Cardiac muscle cell (in vitro differentiated cells and primary cell): ENCODE measurements at regions not wholly inside any gene's neighbourhood (a gene's known extent, or its start where the extent isn't known, plus 50 kb on each side); places are given as distances from the start of the nearest gene placed in this dataset.
"Not testable (repeated sequence)": the region's sequence is repeated elsewhere in the genome, so short reads cannot be mapped to it uniquely, and the experiment has no call there.

Experiments
- DNase-seq, 2 donors: peaks; one replicate each; pipeline versions ENCODE4 v3.0.0 to v3.0.0-alpha.2; 2010 to 2017; ENCODE audit warnings: low read depth in 1 of 2, low spot score in 1 of 2
- H3K27ac ChIP-seq: fragments of 200-600 bp; sonication (generic); 2 replicates; pipeline ENCODE4 v1.5.1; 2016
- H3K27me3 ChIP-seq: fragments of 200-600 bp; sonication (generic); 2 replicates; pipeline ENCODE4 v1.6.0; 2016; ENCODE audit warnings: control low read depth
- H3K36me3 ChIP-seq: fragments of 200-600 bp; sonication (generic); 2 replicates; pipeline ENCODE4 v1.5.1; 2016; ENCODE audit warnings: control low read depth
- H3K4me1 ChIP-seq: fragments of 200-600 bp; sonication (generic); 2 replicates; pipeline ENCODE4 v1.8.1; 2017; ENCODE audit warnings: low read depth, mild to moderate bottlenecking, mixed run types
- H3K4me3 ChIP-seq: fragments of 200-600 bp; sonication (generic); 2 replicates; pipeline ENCODE4 v1.5.1; 2016; ENCODE audit warnings: mild to moderate bottlenecking
- H3K9me3 ChIP-seq: fragments of 200-600 bp; sonication (generic); 2 replicates; pipeline ENCODE4 v1.5.1; 2017; ENCODE audit warnings: low read depth, mild to moderate bottlenecking, control low read depth
- TF ChIP-seq, protein P1 (sequence below): IDR thresholded peaks from 2 replicates; pipeline ENCODE4 v1.5.1; 2012; ENCODE audit warnings: low read depth, mild to moderate bottlenecking, low read length

DNA sequence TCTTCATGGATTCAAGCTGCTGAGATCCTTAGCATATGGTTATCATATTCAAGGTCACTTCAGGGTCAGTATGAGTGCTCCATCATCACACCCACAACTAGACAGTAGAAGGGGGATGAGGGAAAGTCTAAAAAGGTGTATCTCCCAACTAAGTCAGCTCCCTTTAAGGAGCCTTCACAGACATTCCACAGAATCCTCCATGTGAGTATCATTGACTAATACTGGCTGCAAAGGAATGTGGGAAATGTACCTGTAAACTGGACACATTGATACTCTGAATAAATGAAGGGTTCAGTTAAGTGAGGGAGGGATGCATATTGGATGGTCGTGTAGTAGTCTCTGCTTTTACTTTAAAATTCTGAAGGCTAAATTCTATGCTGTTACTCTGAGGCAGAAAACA lies 330.7 kb downstream of the LRRC70 start:
- DNase-seq = no peak
- Histone ChIP-seq H3K4me1 (no peaks in the 10 kb centered on the region), H3K27me3 (no peaks in the 10 kb centered on the region), H3K9me3 (no peaks in the 10 kb centered on the region), H3K36me3 (no peaks in the 10 kb centered on the region), H3K27ac (no peak overlapping the region), H3K4me3 (no peak overlapping the region)
- TF ChIP-seq, protein P1, sequence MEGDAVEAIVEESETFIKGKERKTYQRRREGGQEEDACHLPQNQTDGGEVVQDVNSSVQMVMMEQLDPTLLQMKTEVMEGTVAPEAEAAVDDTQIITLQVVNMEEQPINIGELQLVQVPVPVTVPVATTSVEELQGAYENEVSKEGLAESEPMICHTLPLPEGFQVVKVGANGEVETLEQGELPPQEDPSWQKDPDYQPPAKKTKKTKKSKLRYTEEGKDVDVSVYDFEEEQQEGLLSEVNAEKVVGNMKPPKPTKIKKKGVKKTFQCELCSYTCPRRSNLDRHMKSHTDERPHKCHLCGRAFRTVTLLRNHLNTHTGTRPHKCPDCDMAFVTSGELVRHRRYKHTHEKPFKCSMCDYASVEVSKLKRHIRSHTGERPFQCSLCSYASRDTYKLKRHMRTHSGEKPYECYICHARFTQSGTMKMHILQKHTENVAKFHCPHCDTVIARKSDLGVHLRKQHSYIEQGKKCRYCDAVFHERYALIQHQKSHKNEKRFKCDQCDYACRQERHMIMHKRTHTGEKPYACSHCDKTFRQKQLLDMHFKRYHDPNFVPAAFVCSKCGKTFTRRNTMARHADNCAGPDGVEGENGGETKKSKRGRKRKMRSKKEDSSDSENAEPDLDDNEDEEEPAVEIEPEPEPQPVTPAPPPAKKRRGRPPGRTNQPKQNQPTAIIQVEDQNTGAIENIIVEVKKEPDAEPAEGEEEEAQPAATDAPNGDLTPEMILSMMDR = no peak

DNA sequence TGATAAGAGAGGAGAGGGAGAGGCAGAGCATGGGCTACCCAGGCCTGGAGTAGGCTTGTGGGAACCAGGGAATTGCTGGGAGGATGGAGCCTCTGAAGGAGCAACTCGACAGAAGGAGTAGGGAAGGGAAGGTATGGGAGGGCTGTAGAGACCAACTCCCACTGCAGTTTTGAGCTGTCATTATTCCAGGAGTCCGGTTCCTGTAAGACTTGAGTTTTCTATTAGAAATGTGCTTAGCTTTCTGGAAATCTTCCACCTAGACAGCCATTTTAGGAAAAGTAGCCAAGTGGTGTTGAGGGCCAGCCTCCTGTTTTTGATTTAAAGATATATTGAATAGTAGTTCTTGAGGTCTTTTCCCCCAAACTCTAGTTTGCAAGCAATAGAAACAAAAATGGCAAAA lies 323.5 kb downstream of the LRRC70 start:
- no peak overlapping the region for H3K4me3 ChIP-seq
- no peak overlapping the region for H3K27ac ChIP-seq
- TF ChIP-seq, protein P1 = no peak
- H3K27me3 ChIP-seq = no peaks in the 10 kb centered on the region
- H3K9me3 ChIP-seq = no peaks in the 10 kb centered on the region
- H3K4me1 ChIP-seq = peaks cover 4% of the 10 kb centered on the region
- no peak for DNase-seq
- no peaks in the 10 kb centered on the region for H3K36me3 ChIP-seq

DNA sequence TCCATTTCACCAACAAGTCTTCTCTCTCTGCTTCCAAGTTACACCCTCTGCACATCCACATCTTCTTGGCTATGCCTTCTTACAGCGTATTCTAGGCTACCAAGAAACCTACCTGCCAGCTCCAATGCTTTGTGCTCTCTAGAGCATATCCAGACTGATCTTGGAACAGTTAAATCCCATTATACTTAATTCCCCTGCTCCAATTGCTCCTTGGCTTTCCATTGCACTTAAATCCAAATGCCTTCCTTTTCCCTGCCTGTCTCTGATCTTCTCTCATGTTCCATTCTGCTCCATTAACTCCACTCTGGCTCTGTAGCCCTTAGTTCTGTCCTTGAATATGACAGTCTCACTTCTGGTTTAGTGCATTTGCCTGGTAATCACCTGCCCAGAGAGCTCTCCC lies 322.4 kb downstream of the LRRC70 start:
- Histone ChIP-seq H3K27ac (no peak overlapping the region), H3K4me1 (peaks cover 4% of the 10 kb centered on the region), H3K36me3 (no peaks in the 10 kb centered on the region), H3K4me3 (no peak overlapping the region), H3K9me3 (no peaks in the 10 kb centered on the region), H3K27me3 (no peaks in the 10 kb centered on the region)
- no peak for DNase-seq
- TF ChIP-seq, protein P1 = no peak

DNA sequence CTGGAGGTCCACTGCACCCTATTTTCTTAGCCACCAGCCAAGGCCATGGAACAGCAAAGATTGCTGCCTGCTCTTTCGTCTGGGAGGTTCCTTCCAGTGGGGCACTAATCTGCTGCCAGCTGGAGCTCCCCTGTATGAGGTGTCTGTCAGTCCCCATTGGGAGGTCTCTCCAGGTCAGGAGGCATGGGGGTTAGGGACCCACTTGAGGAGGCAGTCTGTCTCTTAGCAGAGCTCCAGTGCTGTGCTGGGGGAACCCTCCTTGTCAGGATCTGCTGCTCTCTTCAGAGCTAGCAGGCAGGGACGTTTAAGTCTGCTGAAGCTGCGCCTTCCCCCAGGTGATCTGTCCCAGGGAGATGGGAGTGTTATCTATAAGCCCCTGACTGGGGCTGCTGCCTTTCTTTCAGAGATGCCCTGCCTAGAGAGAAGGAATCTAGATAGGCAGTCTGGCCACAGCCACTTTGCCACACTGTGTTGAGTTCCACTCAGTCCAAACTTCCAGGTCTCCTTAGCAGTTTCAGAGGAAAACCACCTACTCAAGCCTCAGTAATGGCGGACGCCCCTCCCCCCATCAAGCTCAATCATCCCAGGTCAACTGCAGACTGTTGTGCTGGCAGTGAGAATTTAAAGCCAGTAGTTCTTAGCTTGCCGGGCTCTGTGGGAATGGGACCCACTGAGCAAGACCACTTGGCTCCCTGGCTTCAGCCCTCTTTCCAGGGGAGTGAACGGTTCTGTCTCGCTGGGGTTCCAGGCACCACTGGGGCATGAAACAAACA lies 317.7 kb downstream of the LRRC70 start:
- Histone ChIP-seq H3K36me3 (no peaks in the 10 kb centered on the region), H3K27me3 (no peaks in the 10 kb centered on the region), H3K4me1 (peaks cover 4% of the 10 kb centered on the region), H3K9me3 (no peaks in the 10 kb centered on the region), H3K4me3 (no peak overlapping the region), H3K27ac (no peak overlapping the region)
- DNase-seq = no peak
- TF ChIP-seq, protein P1 = no peak

DNA sequence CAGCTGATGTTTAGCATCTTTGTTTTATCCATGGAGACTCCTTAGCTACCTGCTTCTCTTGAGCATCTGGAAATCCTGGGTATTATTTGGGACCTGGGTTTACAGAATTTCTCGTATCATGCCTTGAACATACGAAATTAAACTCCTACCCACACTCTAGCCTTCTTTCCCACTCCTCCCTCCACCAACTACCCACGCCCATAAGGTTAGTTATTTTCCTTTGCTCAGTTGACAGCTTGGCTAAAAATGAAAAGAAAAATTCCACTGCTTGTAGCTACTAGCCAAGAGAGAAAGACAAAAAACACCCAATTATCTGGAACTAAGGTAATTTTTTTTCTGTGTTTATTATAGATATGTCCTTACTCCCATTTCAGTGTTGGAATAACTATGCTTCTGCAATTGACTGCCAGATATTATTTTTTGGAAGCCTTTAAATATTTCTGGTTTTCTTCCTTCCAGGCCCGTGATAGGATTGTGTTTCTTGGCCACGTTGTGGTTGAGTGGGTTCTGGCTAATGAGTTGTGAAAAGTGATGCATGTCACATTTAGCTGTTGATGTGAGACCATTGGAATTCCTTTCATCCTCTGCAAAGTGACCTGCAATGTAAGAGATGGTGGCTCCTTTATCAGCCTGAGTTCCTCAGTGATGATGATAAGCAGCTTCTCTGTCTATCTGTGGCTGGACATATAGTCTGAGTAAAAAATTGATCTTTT lies 308.1 kb downstream of the LRRC70 start:
- TF ChIP-seq, protein P1 = no peak
- no peaks in the 10 kb centered on the region for H3K36me3 ChIP-seq
- H3K4me1 ChIP-seq = peaks cover 17% of the 10 kb centered on the region
- no peaks in the 10 kb centered on the region for H3K9me3 ChIP-seq
- peak; percentile 52 to 55 for DNase-seq
- H3K27ac ChIP-seq = peak overlapping the region; percentile 78
- no peak overlapping the region for H3K4me3 ChIP-seq
- no peaks in the 10 kb centered on the region for H3K27me3 ChIP-seq

DNA sequence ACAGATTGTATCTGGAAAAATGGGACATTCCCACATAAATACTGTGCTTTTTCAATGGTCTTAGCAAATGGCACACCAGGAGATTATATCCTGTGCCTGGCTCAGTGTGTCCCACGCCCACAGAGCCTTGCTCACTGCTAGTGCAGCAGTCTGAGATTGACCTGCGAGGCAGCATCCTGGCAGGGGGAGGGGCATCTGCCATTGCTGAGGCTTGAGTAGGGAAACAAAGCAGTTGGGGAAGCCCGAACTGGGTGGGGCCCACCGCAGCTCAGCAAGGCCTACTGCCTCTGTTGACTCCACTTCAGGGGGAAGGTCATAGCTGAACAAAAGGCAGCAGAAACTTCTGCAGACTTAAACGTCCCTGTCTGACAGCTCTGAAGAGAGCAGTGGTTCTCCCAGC lies 258.7 kb downstream of the LRRC70 start:
- H3K4me1 ChIP-seq, DNase-seq, H3K27ac ChIP-seq, H3K27me3 ChIP-seq, H3K36me3 ChIP-seq, H3K9me3 ChIP-seq, H3K4me3 ChIP-seq: not testable (repeated sequence)
